Astrocyte of the spinal cord (primary cell): ENCODE measurements at regions not wholly inside any gene's neighbourhood (a gene's known extent, or its start where the extent isn't known, plus 50 kb on each side); places are given as distances from the start of the nearest gene placed in this dataset.

Experiments
- DNase-seq: peaks from one replicate; pipeline ENCODE4 v3.0.0; 2011; ENCODE audit warnings: low read depth, low spot score
- H3K4me3 ChIP-seq: 2 replicates; pipeline ENCODE4 v1.5.1; 2011; ENCODE audit warnings: low read depth, mild to moderate bottlenecking, low read length, moderate library complexity
- in situ Hi-C: cut with HindIII; loops from 2 replicates; pipeline ENCODE4 v1.10.0; 2017; ENCODE audit warnings: low sequenced_read_pairs
- TF ChIP-seq, protein P1 (sequence below): IDR thresholded peaks from 2 replicates; pipeline ENCODE4 v1.5.1; 2012; ENCODE audit warnings: low read depth, mild to moderate bottlenecking, low read length, inconsistent platforms

DNA sequence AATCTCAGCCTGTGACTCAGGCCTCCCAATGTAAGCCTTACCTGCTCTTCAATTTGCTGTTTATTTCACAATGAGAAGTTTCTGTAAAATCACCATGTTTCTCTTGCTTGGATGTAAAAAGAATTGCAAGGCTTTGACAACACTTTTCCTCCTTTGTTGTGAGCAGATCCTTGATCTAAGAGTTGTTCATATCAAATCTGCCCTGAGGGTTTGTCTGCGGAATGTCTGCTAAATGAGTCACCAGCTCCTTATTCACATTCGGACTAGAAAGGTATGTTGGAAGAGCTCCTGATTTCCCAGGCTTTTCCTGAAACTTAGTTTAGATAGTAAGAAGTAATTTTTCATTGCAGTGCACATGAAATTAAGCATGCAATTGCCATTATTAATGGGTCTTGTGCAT is 268.2 kb upstream of the TCF4 start:
- no peak overlapping the region for H3K4me3 ChIP-seq
- TF ChIP-seq, protein P1, sequence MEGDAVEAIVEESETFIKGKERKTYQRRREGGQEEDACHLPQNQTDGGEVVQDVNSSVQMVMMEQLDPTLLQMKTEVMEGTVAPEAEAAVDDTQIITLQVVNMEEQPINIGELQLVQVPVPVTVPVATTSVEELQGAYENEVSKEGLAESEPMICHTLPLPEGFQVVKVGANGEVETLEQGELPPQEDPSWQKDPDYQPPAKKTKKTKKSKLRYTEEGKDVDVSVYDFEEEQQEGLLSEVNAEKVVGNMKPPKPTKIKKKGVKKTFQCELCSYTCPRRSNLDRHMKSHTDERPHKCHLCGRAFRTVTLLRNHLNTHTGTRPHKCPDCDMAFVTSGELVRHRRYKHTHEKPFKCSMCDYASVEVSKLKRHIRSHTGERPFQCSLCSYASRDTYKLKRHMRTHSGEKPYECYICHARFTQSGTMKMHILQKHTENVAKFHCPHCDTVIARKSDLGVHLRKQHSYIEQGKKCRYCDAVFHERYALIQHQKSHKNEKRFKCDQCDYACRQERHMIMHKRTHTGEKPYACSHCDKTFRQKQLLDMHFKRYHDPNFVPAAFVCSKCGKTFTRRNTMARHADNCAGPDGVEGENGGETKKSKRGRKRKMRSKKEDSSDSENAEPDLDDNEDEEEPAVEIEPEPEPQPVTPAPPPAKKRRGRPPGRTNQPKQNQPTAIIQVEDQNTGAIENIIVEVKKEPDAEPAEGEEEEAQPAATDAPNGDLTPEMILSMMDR, result no peak
- peak; percentile 82 for DNase-seq
- in situ Hi-C loops, result no loop called here

DNA sequence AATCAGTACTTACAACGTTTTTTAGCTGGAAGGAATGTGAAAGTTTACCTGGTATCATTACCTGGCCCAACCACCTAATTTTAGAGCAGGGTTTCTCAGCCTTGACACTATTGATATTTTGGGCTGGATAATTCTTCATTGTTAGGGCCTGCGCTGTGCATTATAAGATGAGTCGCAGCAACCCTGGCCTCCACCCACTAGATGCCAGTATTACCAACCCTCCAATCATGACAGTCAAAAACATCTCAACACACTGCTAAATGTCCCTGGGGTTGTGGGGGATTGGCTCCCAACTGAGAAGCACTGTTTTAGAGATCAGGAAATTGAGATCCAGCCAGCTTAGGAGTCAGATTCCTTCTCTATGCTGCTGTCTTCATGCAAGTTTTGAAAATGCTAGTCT is 265.3 kb upstream of the TCF4 start:
- TF ChIP-seq, protein P1, result no peak
- no peak for DNase-seq
- in situ Hi-C loops, result no loop called here
- H3K4me3 ChIP-seq, result no peak overlapping the region

DNA sequence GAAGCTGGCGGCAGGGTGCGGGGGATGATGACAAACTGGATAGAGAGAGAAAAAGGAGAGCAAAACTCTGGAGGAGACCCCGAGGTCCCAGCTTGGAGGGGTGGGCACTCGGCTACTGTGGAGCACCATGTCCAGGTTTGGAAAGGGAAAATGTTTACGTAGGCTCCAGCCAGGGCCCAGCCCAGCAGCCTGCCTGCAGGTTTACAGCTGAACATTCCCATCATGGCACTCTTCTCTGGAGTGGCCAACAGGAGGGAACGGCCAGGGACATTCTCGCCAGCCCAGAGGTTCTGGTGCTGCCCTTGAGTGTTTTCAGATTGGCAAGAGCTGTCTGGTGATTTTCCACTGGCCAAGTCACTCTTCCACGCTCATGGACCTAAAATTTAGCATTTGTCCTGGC is 262.9 kb upstream of the TCF4 start:
- H3K4me3 ChIP-seq, result no peak overlapping the region
- DNase-seq, result no peak
- TF ChIP-seq, protein P1, result no peak
- in situ Hi-C loops, result no loop called here

DNA sequence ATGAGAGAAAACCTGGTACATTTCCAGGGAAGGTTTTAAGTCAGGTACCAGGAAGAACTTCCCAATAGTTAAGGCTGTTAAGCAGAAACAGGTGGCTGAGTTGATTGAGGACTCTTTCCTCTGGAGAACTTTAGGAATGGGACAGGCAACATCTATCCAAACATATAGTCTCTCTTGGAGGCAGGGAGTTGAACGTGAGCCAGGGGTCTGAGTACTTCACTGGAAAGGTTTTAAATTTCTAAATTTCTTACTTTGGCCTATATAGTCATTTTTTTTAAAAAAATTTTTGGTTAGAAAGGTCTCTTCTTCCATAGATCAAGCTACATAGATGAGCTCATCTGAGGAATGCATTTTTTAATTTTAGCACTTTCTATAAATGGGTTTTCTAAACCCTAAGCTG is 261.4 kb upstream of the TCF4 start:
- TF ChIP-seq, protein P1, result no peak
- in situ Hi-C loops, result no loop called here
- DNase-seq, result no peak

DNA sequence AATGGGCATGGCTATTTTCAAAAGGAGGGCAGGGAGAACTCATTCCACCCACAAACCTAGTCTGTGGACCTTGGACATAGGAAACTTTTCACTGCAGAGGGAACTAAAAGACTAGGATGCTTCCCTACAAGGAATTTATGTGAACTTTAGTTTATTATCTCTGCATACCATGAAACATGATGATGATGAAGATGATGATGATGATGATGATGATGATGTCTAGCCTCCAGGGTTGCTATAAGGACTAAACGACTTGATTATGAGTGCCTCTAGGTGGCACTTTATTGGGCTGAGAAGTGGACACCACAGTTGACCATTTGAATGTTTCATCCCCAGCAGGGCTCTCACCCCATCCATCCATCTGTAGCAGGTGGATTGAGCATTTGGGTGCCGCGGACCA is 260.0 kb upstream of the TCF4 start:
- TF ChIP-seq, protein P1, result no peak
- no peak for DNase-seq
- in situ Hi-C loops, result no loop called here
- H3K4me3 ChIP-seq, result no peak overlapping the region

More for the DNA sequence above, 261.4 kb upstream of the TCF4 start:
- no peak overlapping the region for H3K4me3 ChIP-seq

DNA sequence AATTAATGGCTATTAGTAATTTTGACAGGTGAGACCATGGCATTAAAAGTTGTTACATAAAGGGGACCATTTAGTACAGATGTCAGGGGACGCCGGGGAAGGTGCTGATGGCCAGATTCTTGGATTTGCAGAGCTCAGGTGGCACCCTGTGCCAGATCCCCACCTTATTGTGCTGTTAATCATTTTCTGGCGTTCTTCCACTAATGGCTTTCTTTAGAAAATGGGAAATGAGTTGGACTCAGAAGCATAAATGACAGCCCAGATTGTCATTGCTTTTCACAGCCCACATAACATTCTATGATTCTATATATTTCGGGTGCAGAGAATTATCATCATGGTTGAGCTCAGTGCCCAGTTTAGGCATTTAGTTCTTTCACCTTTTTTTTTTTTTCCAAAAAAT is 257.2 kb upstream of the TCF4 start:
- in situ Hi-C loops, result no loop called here
- TF ChIP-seq, protein P1, result no peak
- no peak for DNase-seq
- H3K4me3 ChIP-seq, result no peak overlapping the region

DNA sequence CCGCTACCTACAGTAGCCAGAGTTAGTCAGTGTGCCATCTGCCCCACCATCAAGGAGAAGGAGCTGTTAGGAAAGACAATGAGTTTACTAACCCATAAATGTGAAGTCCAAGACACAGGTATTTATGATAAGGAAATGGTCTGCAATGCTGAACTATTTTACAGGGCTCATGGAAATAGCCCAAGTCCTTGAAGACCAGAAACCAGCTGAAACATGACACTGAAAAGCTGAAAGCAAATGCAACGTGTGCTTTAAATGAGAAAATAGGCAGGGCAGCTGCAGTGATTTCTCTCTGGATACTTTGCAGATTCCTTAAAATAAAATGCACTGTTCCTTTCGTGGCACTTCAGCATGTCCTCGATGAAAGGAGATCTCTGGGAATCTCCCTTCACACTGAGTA is 256.4 kb upstream of the TCF4 start:
- TF ChIP-seq, protein P1, result no peak
- no peak for DNase-seq
- in situ Hi-C loops, result no loop called here
- H3K4me3 ChIP-seq, result no peak overlapping the region
